Osteoblast (primary cell): ENCODE measurements at regions not wholly inside any gene's neighbourhood (a gene's known extent, or its start where the extent isn't known, plus 50 kb on each side); places are given as distances from the start of the nearest gene placed in this dataset.

Source experiments
- DNase-seq: peaks from one replicate; pipeline ENCODE4 v3.0.0; 2011; ENCODE audit warnings: low spot score, mixed read lengths; ENCODE audit not compliant: insufficient read length; ENCODE audit errors: missing footprints
- H2AFZ ChIP-seq: 2 replicates; pipeline ENCODE4 v1.6.0; 2011; ENCODE audit warnings: mild to moderate bottlenecking, low read length
- H3K27ac ChIP-seq: 2 replicates; pipeline ENCODE4 v1.5.1; 2011; ENCODE audit warnings: mild to moderate bottlenecking, low read depth, low read length, moderate library complexity
- H3K27me3 ChIP-seq: 2 replicates; pipeline ENCODE4 v1.6.0; 2012; ENCODE audit warnings: mild to moderate bottlenecking, control low read depth, inconsistent platforms, low read length, moderate library complexity; ENCODE audit not compliant: insufficient read depth
- H3K36me3 ChIP-seq: 2 replicates; pipeline ENCODE4 v1.5.1; 2011; ENCODE audit warnings: mild to moderate bottlenecking, low read length, control low read depth, moderate library complexity; ENCODE audit not compliant: insufficient read depth
- H3K4me1 ChIP-seq: 2 replicates; pipeline ENCODE4 v1.5.1; 2011; ENCODE audit warnings: mild to moderate bottlenecking, low read length, control low read depth, moderate library complexity; ENCODE audit not compliant: insufficient read depth
- H3K4me2 ChIP-seq: 2 replicates; pipeline ENCODE4 v1.6.0; 2011; ENCODE audit warnings: mild to moderate bottlenecking, low read length; ENCODE audit not compliant: insufficient read depth
- H3K4me3 ChIP-seq: fragments of 200-600 bp; sonication (generic); 3 replicates; pipeline ENCODE4 v1.5.1; 2012; ENCODE audit warnings: mild to moderate bottlenecking, low read length, inconsistent platforms; ENCODE audit not compliant: insufficient read depth
- H3K79me2 ChIP-seq: 2 replicates; pipeline ENCODE4 v1.6.0; 2012; ENCODE audit warnings: mild to moderate bottlenecking, low read length, control low read depth, inconsistent platforms; ENCODE audit not compliant: insufficient read depth
- H3K9me3 ChIP-seq: 2 replicates; pipeline ENCODE4 v1.5.1; 2011; ENCODE audit warnings: low read depth, low read length, control low read depth
- H4K20me1 ChIP-seq: 2 replicates; pipeline ENCODE4 v1.6.0; 2012; ENCODE audit warnings: mild to moderate bottlenecking, low read length, control low read depth; ENCODE audit not compliant: insufficient read depth
- TF ChIP-seq, protein P1 (sequence below): IDR thresholded peaks from 2 replicates; pipeline ENCODE4 v1.5.1; 2011; ENCODE audit warnings: mild to moderate bottlenecking, low read depth, low read length, moderate library complexity; ENCODE audit errors: extremely low read depth

DNA sequence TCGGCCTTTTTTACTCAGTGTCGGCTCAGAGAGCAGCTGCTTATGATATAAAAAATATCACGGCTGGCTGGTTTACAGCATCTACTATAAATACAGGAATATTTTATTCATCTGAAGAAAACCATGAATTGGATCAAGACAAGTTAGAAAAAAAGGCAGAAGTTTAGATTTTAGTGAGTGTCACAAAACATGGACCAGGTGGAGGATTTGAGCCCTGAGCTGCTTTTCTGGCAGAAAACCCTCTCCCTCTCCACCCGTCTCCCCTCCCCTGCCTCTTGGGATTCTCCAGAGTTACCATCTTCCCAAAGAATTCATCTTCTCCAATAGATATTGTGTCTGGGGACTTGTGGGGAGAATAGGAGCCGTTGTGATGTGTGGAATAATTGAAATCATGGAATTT lies 142.8 kb upstream of the RAI2 start:
- H3K27me3 ChIP-seq, result no peaks in the 10 kb centered on the region
- H3K4me2 ChIP-seq, result no peak overlapping the region
- no peaks in the 10 kb centered on the region for H3K36me3 ChIP-seq
- TF ChIP-seq, protein P1, sequence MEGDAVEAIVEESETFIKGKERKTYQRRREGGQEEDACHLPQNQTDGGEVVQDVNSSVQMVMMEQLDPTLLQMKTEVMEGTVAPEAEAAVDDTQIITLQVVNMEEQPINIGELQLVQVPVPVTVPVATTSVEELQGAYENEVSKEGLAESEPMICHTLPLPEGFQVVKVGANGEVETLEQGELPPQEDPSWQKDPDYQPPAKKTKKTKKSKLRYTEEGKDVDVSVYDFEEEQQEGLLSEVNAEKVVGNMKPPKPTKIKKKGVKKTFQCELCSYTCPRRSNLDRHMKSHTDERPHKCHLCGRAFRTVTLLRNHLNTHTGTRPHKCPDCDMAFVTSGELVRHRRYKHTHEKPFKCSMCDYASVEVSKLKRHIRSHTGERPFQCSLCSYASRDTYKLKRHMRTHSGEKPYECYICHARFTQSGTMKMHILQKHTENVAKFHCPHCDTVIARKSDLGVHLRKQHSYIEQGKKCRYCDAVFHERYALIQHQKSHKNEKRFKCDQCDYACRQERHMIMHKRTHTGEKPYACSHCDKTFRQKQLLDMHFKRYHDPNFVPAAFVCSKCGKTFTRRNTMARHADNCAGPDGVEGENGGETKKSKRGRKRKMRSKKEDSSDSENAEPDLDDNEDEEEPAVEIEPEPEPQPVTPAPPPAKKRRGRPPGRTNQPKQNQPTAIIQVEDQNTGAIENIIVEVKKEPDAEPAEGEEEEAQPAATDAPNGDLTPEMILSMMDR, result no peak
- DNase-seq, result no peak
- no peak overlapping the region for H3K4me3 ChIP-seq
- H3K79me2 ChIP-seq, result no peaks in the 10 kb centered on the region
- no peaks in the 10 kb centered on the region for H3K9me3 ChIP-seq
- H3K27ac ChIP-seq, result no peak overlapping the region
- no peaks in the 10 kb centered on the region for H4K20me1 ChIP-seq
- H3K4me1 ChIP-seq, result no peaks in the 10 kb centered on the region
- H2AFZ ChIP-seq, result no peak overlapping the region

DNA sequence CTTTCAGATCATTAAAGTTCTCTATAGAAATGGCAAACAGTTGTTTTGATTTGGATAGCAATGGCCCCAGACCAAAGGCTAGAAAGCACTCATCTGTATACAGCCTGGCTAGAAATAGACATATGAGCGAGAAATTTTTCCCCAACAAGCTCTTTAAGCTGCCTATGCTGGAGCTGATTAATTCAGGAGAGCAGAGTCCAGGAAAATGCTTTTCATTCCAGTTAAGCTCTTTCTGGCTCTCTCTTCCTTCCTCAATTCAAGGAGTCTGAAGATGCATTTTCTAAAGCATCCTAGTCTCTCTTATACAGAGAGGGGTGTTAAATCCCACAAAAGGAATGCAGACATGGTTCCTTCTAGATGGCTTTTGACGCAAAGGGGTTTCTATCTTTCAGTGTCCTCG lies 141.7 kb upstream of the RAI2 start:
- Histone ChIP-seq H3K36me3 (no peaks in the 10 kb centered on the region), H3K27ac (no peak overlapping the region), H3K27me3 (no peaks in the 10 kb centered on the region), H4K20me1 (no peaks in the 10 kb centered on the region), H3K4me2 (no peak overlapping the region), H3K9me3 (no peaks in the 10 kb centered on the region), H3K4me3 (no peak overlapping the region), H3K79me2 (no peaks in the 10 kb centered on the region), H3K4me1 (no peaks in the 10 kb centered on the region), H2AFZ (no peak overlapping the region)
- TF ChIP-seq, protein P1, result no peak
- no peak for DNase-seq

DNA sequence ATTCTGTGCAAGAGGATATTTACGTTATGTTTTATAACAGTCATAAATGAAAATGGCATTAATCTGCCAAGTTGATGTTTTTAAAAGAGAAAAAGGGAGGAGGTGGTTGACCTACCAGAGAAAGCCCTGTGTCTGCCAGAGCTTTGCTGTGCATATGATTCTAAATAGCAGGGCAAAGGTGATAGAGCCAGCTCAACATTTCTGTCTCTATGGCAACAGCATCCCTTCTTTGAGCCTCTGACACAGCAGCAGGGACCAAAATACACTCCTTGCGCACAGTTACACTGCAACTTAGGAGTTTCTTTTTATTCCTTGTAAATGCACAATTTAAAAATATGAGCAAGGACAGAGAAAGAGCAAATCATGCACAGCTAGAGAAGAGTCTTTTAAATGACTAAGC lies 133.3 kb upstream of the RAI2 start:
- H3K4me1 ChIP-seq, result no peaks in the 10 kb centered on the region
- H3K4me2 ChIP-seq, result no peak overlapping the region
- H3K27me3 ChIP-seq, result no peaks in the 10 kb centered on the region
- no peaks in the 10 kb centered on the region for H3K79me2 ChIP-seq
- TF ChIP-seq, protein P1, result no peak
- H4K20me1 ChIP-seq, result no peaks in the 10 kb centered on the region
- no peaks in the 10 kb centered on the region for H3K36me3 ChIP-seq
- no peak for DNase-seq
- no peak overlapping the region for H2AFZ ChIP-seq
- H3K9me3 ChIP-seq, result no peaks in the 10 kb centered on the region
- H3K27ac ChIP-seq, result no peak overlapping the region
- no peak overlapping the region for H3K4me3 ChIP-seq

DNA sequence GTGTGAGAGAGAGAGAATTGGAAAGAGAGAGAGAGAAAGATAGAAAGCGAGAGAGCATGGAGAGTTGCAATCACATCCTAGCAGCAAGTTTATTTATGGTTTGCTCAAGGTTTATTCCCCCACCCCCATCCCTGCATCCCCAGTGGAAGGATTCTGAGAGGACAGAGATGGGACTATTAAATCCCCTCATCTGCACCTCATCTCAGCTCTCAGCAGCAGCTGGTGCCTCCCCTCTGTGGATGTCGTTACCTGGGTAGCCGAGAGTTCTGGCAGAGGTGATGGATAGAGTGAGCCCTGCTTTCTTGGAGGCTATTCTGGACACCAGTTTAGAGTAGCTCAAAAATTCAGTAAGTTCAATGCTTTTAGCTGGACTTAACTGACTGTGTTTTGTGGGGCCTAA lies 132.0 kb upstream of the RAI2 start:
- Histone ChIP-seq H4K20me1 (no peaks in the 10 kb centered on the region), H3K9me3 (no peaks in the 10 kb centered on the region), H3K4me2 (no peak overlapping the region), H3K79me2 (no peaks in the 10 kb centered on the region), H2AFZ (no peak overlapping the region), H3K27ac (no peak overlapping the region), H3K27me3 (no peaks in the 10 kb centered on the region), H3K4me1 (no peaks in the 10 kb centered on the region), H3K36me3 (no peaks in the 10 kb centered on the region), H3K4me3 (no peak overlapping the region)
- no peak for DNase-seq
- TF ChIP-seq, protein P1, result no peak
